GM12878 (cell line): ENCODE measurements at regions not wholly inside any gene's neighbourhood (a gene's known extent, or its start where the extent isn't known, plus 50 kb on each side); places are given as distances from the start of the nearest gene placed in this dataset.

Source experiments
- ATAC-seq: fragments of 200-7000 bp; cut with Tn5 transposase; 3 replicates; pipeline ENCODE4 v1.9.1; 2020; ENCODE audit warnings: mild to moderate bottlenecking, moderate library complexity
- BruUV-seq: library from RNA; stranded (reverse); fragments of 400-500 nt; replicated peaks from 2 replicates; lab custom pipeline; 2021; lab: Mats Ljungman, UMichigan
- CTCF ChIA-PET: fragments of 300-600 bp; sonication (Branson Sonifier 250); formaldehyde crosslinking; extraction: SDS; loops from one replicate; lab custom pipeline; 2021; ENCODE audit warnings: inconsistent platforms; lab: Yijun Ruan, JAX
- POLR2A ChIA-PET: fragments of 350-600 bp; formaldehyde crosslinking; extraction: SDS; loops from one replicate; lab custom pipeline; 2021; ENCODE audit warnings: inconsistent platforms; lab: Charles Lee
- RAD21 ChIA-PET: fragments of 300-600 bp; sonication (Branson Sonifier 250); formaldehyde crosslinking; loops from one replicate; lab custom pipeline; 2023; ENCODE audit warnings: antibody characterized with exemption; ENCODE audit not compliant: unreplicated experiment; lab: Charles Lee
- SMC1A ChIA-PET: fragments of 300-600 bp; sonication (Branson Sonifier 250); formaldehyde crosslinking; loops from one replicate; lab custom pipeline; 2023; ENCODE audit not compliant: unreplicated experiment, uncharacterized antibody; lab: Charles Lee
- DNase-seq: peaks from one replicate; pipeline ENCODE4 v3.0.0-alpha.2; 2011; ENCODE audit warnings: low read depth, low spot score
- FAIRE-seq: peaks from 3 replicates; lab custom pipeline; 2011; peaks lifted over from hg19 to GRCh38; lab: Jason Lieb, UNC
- H2AFZ ChIP-seq: 2 replicates; pipeline ENCODE4 v1.6.0; 2011; ENCODE audit warnings: low read depth, low read length, control low read depth; ENCODE audit not compliant: control insufficient read depth
- H3K27ac ChIP-seq: 2 replicates; pipeline ENCODE4 v1.5.1; 2011; ENCODE audit warnings: control low read depth; ENCODE audit not compliant: control insufficient read depth, insufficient read depth
- H3K27me3 ChIP-seq, 2 experiments: replicated peaks in 1 of 2; 2 replicates each; pipeline versions ENCODE4 v1.6.0 to v1.6.1; 2011; ENCODE audit warnings: low read length in 1 of 2; ENCODE audit not compliant: control insufficient read depth in 2 of 2, insufficient read depth in 2 of 2
- H3K36me3 ChIP-seq, 2 experiments: 2 replicates each; pipeline ENCODE4 v1.5.1; 2011; ENCODE audit warnings: low read length in 1 of 2; ENCODE audit not compliant: control insufficient read depth in 2 of 2, insufficient read depth in 2 of 2
- H3K4me1 ChIP-seq: 2 replicates; pipeline ENCODE4 v1.6.1; 2011; ENCODE audit warnings: mild to moderate bottlenecking, low read length, moderate library complexity, mixed read lengths; ENCODE audit not compliant: control insufficient read depth, insufficient read depth
- H3K4me2 ChIP-seq: 2 replicates; pipeline ENCODE4 v1.6.0; 2011; ENCODE audit warnings: control low read depth; ENCODE audit not compliant: control insufficient read depth, insufficient read depth
- H3K4me3 ChIP-seq: fragments of 200-600 bp; sonication (generic); 2 replicates; pipeline ENCODE4 v1.5.1; 2016
- H3K79me2 ChIP-seq: 2 replicates; pipeline ENCODE4 v1.6.0; 2011; ENCODE audit warnings: low read length; ENCODE audit not compliant: control insufficient read depth, insufficient read depth
- H3K9ac ChIP-seq: 2 replicates; pipeline ENCODE4 v1.8.0; 2011; ENCODE audit warnings: low read length, control low read depth, mixed read lengths; ENCODE audit not compliant: control insufficient read depth, insufficient read depth
- H3K9me3 ChIP-seq: replicated peaks from 3 replicates; pipeline ENCODE4 v1.5.1; 2011; ENCODE audit warnings: mild to moderate bottlenecking, low read length; ENCODE audit not compliant: control insufficient read depth, insufficient read depth
- H4K20me1 ChIP-seq: 2 replicates; pipeline ENCODE4 v1.6.0; 2011; ENCODE audit not compliant: control insufficient read depth, insufficient read depth
- CBX3 ChIP-seq: fragments of 200-600 bp; sonication (generic); IDR thresholded peaks from 2 replicates; pipeline ENCODE4 v1.6.1; 2016; ENCODE audit warnings: low read depth, borderline replicate concordance
- ETV6 ChIP-seq, 2 experiments: fragments of 450-650 bp in 1 of 2; IDR thresholded peaks in 1 of 2; conservative IDR thresholded peaks in 1 of 2; 2 replicates each; pipeline ENCODE4 v1.6.1; 2014; ENCODE audit warnings: antibody characterized with exemption in 1 of 2, borderline replicate concordance in 1 of 2, low read depth in 1 of 2, mild to moderate bottlenecking in 1 of 2, moderate library complexity in 1 of 2
- HDAC6 ChIP-seq: fragments of 200-600 bp; sonication (generic); IDR thresholded peaks from one replicate; pipeline ENCODE4 v1.8.0; 2017; ENCODE audit warnings: antibody characterized with exemption; ENCODE audit not compliant: unreplicated experiment
- KDM1A ChIP-seq: fragments of 200-600 bp; sonication (generic); IDR thresholded peaks from 2 replicates; pipeline ENCODE4 v1.6.1; 2016; ENCODE audit warnings: borderline replicate concordance
- NFYB ChIP-seq: IDR thresholded peaks from 2 replicates; pipeline ENCODE4 v1.6.1; 2011; ENCODE audit warnings: low read depth, mild to moderate bottlenecking, low read length, improper control_type of control experiment, moderate library complexity; ENCODE audit not compliant: insufficient read depth
- POLR2AphosphoS2 ChIP-seq: IDR thresholded peaks from 2 replicates; pipeline ENCODE4 v1.6.1; 2011; ENCODE audit warnings: low read depth, mild to moderate bottlenecking, low read length, improper control_type of control experiment, moderate library complexity
- RCOR1 ChIP-seq: conservative IDR thresholded peaks from 2 replicates; pipeline ENCODE4 v1.6.1; 2012; ENCODE audit warnings: low read depth, low read length, improper control_type of control experiment
- SRF ChIP-seq, 2 experiments: IDR thresholded peaks; 2 replicates each; pipeline ENCODE4 v1.6.1; 2011; ENCODE audit warnings: low read depth in 2 of 2, low read length in 2 of 2, mild to moderate bottlenecking in 1 of 2, moderate library complexity in 1 of 2
- WGBS: methylation state at CpG from one replicate; pipeline ENCODE4 v1.1.6; 2016; ENCODE audit warnings: low lambda C conversion rate; ENCODE audit not compliant: insufficient replicate concordance, insufficient coverage; ENCODE audit errors: missing lambda C conversion rate; 5-methylcytosine and 5-hydroxymethylcytosine counted together
- in situ Hi-C: fragments of 300-500 bp; cut with MboI; formaldehyde crosslinking; loops from 9 replicates; pipeline ENCODE4 v1.14.3; 2018; ENCODE audit warnings: mixed read lengths
- intact Hi-C: fragments of 100-400 bp; cut with micrococcal nuclease; formaldehyde crosslinking; loops from one replicate; pipeline ENCODE4 v1.14.2; 2022; ENCODE audit not compliant: unreplicated experiment
- TF ChIP-seq, protein P1 (sequence below): fragments of 450-650 bp; IDR thresholded peaks from 2 replicates; pipeline ENCODE4 v1.6.1; 2016; ENCODE audit warnings: mild to moderate bottlenecking, moderate library complexity, borderline replicate concordance
- TF ChIP-seq, protein P2 (sequence below): fragments of 450-650 bp; IDR thresholded peaks from 2 replicates; pipeline ENCODE4 v1.6.1; 2016; ENCODE audit warnings: mild to moderate bottlenecking
- TF ChIP-seq, protein P3 (sequence below): fragments of 450-650 bp; IDR thresholded peaks from 2 replicates; pipeline ENCODE4 v1.6.1; 2017; ENCODE audit warnings: mild to moderate bottlenecking
- TF ChIP-seq, protein P4 (sequence below): IDR thresholded peaks from 2 replicates; pipeline ENCODE4 v1.6.1; 2012; ENCODE audit warnings: low read depth, low read length, improper control_type of control experiment
- TF ChIP-seq, protein P5 (sequence below): IDR thresholded peaks from 2 replicates; pipeline ENCODE4 v1.6.1; 2011; ENCODE audit warnings: mild to moderate bottlenecking, low read depth, low read length, moderate library complexity; ENCODE audit not compliant: insufficient replicate concordance

DNA sequence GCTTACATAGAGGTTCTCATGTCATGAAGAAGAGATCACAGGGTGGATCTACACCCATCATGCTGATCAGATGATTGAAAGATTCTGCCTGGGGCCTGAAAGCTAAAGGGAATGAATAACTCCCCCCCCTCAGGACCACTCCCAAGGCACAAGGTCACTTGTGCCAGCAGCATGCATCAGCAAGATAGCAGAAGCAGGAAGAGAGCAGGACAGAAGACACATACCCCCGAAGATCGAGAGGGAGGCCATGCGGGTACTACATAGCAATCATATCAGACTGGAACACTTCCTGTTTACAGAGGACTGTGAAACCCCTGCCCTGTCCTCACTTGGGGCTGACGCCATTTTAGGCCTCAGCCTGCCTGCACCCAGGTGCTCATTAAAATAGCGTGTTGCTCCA, 143.2 kb upstream of the EDNRB start (continued):
- TF ChIP-seq SRF (IDR thresholded peaks at IDR 0.05; ENCODE audit: low read depth in 2 of 2, low read length in 2 of 2): no peak
- no peak for TF ChIP-seq ETV6 (conservative IDR thresholded peaks at IDR 0.05 in 1 of 2, IDR thresholded peaks at IDR 0.05 in 1 of 2; ENCODE audit: borderline replicate concordance in 1 of 2, low read depth in 1 of 2)

DNA sequence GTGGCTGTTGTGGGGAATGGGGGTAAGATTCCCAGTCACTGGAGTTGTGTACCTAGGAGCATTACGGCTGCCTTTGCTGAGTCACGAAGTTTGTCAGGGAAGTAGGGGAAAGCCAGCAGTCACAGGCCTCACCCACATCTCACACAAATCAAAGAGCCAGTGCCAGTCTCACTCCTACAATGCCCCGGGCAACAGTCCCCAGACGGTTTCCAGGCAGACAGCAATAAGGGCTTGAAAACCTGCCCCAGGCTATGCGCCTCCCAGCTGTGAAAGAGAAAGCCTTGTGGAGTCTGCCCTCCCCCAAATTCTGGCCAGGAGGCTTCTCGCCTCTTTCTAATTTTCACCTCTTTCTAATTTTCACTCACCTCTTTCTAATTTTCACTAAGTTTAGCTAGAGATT, 142.3 kb upstream of the EDNRB start:
- in situ Hi-C loops (no loop called here), intact Hi-C loops (no loop called here)
- Histone ChIP-seq H3K9me3 (no peaks in the 10 kb centered on the region; the same call in 1 of the 3 replicates), H2AFZ (no peak overlapping the region), H3K27ac (no peak overlapping the region), H3K4me3 (no peak overlapping the region), H3K79me2 (no peaks in the 10 kb centered on the region), H3K9ac (no peak overlapping the region), H3K4me2 (no peak overlapping the region), H3K4me1 (no peaks in the 10 kb centered on the region), H3K27me3 (no peaks in the 10 kb centered on the region), H4K20me1 (no peaks in the 10 kb centered on the region), H3K36me3 (no peaks in the 10 kb centered on the region)
- ATAC-seq: no peak
- POLR2A ChIA-PET: no interaction called here
- RAD21 ChIA-PET: no interaction called here
- CTCF ChIA-PET: no interaction called here
- FAIRE-seq: no peak
- SMC1A ChIA-PET: interaction anchor here (0.7 kb wide), 1 partner anchor 1913 kb away, joined by 3 read pairs; no protein-coding TSS in a partner anchor
- 54% methylated on average over 6 of the region's 6 CpGs for WGBS
- no TSS peak for BruUV-seq
- DNase-seq: no peak
- TF ChIP-seq, protein P1, sequence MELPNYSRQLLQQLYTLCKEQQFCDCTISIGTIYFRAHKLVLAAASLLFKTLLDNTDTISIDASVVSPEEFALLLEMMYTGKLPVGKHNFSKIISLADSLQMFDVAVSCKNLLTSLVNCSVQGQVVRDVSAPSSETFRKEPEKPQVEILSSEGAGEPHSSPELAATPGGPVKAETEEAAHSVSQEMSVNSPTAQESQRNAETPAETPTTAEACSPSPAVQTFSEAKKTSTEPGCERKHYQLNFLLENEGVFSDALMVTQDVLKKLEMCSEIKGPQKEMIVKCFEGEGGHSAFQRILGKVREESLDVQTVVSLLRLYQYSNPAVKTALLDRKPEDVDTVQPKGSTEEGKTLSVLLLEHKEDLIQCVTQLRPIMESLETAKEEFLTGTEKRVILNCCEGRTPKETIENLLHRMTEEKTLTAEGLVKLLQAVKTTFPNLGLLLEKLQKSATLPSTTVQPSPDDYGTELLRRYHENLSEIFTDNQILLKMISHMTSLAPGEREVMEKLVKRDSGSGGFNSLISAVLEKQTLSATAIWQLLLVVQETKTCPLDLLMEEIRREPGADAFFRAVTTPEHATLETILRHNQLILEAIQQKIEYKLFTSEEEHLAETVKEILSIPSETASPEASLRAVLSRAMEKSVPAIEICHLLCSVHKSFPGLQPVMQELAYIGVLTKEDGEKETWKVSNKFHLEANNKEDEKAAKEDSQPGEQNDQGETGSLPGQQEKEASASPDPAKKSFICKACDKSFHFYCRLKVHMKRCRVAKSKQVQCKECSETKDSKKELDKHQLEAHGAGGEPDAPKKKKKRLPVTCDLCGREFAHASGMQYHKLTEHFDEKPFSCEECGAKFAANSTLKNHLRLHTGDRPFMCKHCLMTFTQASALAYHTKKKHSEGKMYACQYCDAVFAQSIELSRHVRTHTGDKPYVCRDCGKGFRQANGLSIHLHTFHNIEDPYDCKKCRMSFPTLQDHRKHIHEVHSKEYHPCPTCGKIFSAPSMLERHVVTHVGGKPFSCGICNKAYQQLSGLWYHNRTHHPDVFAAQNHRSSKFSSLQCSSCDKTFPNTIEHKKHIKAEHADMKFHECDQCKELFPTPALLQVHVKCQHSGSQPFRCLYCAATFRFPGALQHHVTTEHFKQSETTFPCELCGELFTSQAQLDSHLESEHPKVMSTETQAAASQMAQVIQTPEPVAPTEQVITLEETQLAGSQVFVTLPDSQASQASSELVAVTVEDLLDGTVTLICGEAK: no peak
- TF ChIP-seq KDM1A: no peak
- no peak for TF ChIP-seq POLR2AphosphoS2
- no peak for TF ChIP-seq RCOR1
- TF ChIP-seq, protein P2, sequence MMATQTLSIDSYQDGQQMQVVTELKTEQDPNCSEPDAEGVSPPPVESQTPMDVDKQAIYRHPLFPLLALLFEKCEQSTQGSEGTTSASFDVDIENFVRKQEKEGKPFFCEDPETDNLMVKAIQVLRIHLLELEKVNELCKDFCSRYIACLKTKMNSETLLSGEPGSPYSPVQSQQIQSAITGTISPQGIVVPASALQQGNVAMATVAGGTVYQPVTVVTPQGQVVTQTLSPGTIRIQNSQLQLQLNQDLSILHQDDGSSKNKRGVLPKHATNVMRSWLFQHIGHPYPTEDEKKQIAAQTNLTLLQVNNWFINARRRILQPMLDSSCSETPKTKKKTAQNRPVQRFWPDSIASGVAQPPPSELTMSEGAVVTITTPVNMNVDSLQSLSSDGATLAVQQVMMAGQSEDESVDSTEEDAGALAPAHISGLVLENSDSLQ: no peak
- TF ChIP-seq NFYB: no peak
- TF ChIP-seq, protein P3, sequence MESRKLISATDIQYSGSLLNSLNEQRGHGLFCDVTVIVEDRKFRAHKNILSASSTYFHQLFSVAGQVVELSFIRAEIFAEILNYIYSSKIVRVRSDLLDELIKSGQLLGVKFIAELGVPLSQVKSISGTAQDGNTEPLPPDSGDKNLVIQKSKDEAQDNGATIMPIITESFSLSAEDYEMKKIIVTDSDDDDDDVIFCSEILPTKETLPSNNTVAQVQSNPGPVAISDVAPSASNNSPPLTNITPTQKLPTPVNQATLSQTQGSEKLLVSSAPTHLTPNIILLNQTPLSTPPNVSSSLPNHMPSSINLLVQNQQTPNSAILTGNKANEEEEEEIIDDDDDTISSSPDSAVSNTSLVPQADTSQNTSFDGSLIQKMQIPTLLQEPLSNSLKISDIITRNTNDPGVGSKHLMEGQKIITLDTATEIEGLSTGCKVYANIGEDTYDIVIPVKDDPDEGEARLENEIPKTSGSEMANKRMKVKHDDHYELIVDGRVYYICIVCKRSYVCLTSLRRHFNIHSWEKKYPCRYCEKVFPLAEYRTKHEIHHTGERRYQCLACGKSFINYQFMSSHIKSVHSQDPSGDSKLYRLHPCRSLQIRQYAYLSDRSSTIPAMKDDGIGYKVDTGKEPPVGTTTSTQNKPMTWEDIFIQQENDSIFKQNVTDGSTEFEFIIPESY: no peak
- TF ChIP-seq CBX3: no peak
- TF ChIP-seq, protein P4, sequence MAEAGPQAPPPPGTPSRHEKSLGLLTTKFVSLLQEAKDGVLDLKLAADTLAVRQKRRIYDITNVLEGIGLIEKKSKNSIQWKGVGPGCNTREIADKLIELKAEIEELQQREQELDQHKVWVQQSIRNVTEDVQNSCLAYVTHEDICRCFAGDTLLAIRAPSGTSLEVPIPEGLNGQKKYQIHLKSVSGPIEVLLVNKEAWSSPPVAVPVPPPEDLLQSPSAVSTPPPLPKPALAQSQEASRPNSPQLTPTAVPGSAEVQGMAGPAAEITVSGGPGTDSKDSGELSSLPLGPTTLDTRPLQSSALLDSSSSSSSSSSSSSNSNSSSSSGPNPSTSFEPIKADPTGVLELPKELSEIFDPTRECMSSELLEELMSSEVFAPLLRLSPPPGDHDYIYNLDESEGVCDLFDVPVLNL: no peak
- TF ChIP-seq, protein P5, sequence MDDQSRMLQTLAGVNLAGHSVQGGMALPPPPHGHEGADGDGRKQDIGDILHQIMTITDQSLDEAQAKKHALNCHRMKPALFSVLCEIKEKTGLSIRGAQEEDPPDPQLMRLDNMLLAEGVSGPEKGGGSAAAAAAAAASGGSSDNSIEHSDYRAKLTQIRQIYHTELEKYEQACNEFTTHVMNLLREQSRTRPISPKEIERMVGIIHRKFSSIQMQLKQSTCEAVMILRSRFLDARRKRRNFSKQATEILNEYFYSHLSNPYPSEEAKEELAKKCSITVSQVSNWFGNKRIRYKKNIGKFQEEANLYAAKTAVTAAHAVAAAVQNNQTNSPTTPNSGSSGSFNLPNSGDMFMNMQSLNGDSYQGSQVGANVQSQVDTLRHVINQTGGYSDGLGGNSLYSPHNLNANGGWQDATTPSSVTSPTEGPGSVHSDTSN: no peak
- TF ChIP-seq HDAC6: no peak
